ENCODE measurements at regions not wholly inside any gene's neighbourhood (a gene's known extent, or its start where the extent isn't known, plus 50 kb on each side); places are given as distances from the start of the nearest gene placed in this dataset.

DNA sequence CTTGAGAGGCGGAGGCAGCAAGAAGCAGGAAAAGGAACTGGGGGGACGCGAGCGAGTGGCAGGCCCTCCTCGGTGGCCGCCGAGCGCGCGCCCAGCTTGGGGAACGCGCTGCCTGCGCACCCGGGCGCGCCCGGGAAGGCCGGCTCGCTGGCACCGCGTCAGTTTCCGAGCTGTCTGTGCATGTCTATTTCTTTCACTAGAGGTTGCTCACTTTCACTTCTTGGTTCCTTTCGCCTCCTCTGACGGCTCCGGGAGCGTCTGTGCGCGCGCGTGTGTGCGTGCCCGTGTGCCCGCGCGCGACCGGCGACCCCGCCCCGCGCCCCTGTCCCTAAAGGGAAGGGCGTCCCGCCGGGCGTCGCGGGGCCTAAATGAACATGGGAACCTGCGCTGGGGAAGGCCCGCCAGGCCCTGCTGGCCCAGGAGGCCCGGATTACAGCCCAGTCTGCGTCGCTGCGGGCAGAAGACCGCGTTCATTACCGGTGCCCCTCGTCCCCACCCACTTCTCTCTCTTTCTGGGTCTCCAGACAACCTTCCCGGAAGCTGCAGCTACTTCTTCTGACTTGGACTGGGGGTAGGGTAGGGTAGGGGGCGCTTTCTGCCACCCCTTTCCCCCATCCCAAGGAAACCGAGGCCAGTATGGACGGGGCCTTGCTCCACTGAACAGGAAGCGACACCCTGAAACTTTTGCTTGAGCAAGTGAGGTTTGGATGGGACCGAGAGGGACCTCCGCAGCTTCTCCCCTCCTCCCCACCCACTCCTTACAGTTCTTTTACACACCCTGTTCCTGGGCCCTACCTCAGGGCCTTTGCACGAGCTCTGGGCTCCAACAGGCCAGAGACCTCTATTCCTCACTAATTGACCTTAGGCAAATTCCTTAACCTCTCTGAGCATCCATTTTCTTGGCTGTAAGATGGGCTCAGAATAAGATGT, 205.8 kb upstream of the IER5L start:
- DNase-seq (ENCODE audit: low read depth) = peak; percentile 50

DNA sequence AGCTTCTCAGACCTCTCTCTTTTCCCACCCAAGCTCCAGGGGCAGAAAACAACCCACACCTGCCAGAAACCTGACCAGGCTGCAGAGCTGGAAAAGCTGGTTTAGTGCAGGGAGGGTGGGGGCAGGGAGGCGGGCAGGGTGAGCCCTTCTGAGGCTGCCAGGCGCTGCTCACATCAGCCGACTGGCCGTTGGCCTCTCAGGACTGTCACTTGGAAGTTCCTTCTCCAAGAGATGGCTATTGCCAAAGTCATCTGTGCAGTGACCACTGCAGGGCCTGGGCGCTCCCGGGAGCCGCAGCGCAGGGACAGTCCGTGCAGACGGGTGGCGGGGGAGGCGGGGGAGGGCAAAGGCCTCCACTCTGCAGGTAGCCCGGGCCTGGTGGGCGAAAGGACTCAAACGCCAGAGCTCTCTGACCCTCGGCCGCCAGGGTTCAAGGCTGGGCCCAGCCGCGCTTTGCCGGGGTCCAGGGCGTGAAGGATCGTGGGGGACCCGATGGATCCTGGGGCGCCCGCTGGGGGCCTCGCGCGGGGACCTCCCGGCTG, 205.0 kb upstream of the IER5L start:
- no peak for DNase-seq (ENCODE audit: low read depth)

DNA sequence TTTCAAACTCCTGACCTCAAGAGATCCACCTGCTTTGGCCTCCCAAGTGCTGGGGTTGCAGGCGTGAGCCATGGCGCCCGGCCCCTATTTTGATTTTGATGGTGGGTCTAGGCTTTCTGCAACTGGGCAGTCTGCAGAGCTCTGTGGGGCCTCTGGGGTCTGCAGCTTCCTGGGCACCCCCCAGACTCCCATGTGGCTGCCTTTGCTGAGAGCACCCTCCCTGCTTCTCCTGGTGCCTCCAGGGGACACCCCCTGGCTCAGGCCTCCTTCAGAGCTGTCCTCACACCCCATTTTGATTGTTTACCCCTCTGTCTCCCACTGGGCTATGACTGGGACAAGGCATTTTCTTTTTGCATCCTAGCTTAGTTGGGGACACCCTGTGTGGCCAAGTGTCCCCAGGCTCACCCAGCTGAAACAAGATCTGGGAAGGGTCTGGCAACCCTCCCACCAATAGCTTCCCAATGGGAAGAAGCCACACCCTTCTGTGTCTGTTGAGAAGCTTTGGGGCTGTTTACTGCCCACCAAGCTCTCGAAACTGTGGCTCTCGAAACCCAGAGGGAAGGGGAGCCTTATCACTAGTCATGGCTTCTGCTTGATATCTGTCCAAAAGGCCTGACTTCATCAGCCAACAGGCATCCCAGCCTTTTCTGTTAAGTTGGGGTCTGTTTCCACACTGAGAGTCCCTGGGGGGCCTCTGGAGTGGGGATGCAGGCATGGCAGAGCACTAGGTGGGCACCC, 204.4 kb upstream of the IER5L start:
- DNase-seq (ENCODE audit: low read depth) = no peak

DNA sequence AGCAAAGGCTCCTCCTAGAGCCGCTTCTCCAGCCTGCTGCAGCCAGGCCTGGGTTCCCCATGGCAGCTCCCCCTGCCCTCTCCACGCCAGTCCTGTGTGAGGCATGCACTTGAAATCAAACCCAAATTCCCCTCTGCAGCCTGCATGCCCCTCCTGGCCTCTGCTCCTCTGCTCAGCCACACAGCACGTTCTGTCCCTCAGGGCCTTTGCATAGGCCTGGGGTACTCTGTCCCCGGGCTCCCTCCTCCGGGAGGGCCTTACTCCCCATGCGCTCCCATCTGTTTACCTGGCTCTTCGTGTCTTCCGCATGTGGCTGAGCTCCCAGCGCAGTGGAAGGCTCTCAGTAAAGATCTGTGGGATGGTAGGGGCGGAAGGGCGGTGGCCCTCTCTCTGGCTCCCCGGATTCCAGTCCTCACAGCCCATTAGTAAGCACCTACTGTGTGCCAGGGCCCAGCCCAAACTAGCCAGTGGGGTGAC, 203.5 kb upstream of the IER5L start:
- DNase-seq (ENCODE audit: low read depth) = no peak

DNA sequence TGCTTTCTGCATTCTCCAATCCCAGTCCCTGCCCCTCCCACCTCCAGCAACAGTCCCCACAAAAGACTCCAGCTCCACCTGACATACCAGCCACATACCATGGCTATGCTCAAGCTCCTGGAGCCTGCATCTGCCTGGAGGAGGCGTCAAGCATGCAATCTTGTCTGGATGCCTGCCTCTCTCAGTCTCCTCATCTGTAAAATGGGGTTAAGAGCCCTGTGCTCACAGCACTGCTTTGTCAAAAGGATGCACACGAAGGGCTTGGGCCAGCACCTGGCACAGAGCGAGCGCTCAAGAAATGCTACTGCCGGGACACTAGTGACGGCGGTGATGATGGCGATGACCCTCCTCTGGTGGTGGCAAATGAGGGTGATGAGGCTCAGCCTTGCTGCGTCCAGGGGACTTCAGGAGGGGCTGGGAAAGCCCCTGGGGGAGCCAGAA, 202.9 kb upstream of the IER5L start:
- no peak for DNase-seq (ENCODE audit: low read depth)

DNA sequence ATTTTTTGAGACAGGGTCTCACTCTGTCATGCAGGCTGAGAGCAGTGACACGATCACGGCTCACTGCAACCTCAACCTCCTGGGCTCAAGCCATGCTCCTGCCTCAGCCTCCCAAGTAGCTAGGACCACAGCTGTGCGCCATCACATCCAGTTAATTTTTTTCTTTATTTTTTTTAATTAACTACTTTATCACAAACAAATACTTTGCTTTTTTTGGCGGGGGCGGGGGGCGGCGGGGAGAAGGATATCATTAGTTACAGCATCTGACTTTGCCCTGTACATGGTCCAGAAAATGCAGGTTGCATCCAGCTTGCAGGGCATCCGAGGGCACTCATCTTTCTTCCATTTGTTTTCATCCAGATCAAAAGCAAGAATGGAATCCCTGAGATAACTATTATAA, 201.8 kb upstream of the IER5L start:
- no peak for DNase-seq (ENCODE audit: low read depth)

DNA sequence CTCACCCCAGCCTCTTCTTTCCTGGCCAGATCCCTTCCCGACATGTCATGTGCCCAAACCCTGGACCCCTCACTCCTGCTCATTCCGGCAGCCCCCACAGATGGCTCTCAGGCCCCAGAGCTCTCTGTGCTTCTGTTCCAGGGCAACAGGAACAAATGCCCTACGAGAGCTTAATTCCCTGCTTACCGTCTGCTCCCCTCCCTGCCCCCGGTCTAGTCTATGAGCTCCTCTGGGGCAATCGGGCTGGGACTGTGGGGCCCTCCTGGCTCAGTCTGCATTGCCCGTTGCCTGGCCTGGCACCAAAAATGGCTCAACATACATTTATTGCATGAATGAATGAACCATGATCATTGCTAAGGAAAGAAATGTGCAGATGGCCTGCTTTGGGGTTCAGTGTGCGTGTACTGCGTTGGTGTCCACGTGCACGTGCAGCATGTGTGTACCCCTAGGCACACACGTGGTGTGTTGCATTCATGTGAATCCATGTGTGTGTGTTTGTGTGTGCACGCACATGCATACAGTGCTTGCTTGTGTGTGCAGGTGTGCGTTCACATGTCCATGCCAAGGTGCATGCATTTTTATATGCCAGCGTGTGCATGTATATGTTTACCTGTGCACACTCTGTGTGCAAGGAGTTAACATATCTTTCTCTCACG, 201.2 kb upstream of the IER5L start:
- no peak for DNase-seq (ENCODE audit: low read depth)

DNA sequence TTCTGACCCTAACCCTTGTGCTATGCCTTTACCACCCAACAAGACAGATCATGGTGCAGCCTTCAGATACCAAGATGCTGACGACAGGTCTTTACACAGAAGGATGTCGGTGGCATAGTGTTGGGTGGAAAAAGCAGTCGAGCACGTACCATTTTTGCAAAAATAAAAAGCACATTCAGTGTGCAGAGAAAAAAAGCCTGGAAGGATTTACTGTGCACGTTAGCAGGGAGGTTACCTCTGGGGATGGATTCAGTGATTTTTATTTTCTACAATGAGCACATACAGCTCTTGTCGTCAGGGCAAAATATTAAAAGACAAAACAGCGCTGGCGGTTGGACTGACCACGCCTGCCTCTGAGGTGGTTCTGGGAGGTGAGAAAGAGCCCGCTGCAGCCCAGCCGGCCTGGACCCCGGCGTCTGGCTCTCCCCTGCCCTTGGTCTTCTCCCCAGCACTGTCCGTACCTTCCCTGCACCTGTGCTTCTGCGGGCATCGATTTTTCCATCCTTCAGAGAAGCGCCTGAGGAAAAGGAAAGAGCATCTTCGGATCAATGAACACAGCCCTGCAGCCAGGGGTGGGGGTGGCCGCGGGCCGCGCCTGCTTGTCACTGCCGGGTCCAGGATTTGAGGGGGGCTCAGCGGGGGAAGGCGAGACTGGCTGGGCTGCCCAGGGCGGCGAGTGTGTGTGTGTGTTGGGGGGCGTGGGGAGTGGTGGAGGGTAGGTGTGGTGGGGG, 200.0 kb upstream of the IER5L start:
- no peak for DNase-seq (ENCODE audit: low read depth)

DNA sequence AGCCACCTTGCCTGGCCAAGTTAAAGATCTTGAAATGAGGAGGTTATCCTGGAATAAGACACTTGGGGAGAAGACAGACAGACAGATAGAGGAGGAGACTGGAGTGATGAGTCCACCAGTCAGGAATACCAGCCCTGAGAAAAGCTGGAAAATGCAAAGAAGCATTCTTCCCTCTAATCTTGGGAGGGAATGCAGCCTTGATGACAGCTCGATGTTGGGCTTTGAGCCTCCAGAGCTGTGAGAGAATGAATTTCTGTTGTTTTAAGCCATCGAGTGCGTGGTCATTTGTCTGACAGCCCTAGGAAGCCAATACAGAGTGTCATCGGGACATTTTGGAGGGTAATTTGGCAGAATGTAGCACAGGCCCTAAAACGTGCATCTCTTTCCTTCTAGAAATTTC, 199.1 kb upstream of the IER5L start:
- DNase-seq (ENCODE audit: low read depth) = no peak

DNA sequence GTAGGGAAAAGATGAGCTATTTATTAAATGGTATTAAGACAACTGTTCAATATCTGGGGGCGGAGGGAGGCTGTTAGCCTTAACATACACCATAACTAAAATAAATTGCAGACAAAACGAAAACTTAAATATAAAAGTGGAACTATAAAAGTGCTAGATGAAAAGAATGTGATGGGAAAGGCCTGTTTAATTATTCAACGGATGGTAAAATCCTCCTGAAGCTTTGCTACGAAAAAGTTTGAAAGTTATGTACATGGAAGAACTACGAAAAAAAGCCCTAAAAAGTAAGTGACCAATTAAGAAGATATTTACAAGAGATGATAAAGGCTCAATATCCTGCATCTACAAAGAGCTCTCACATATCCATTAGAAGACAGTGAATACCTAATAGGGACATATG, 197.8 kb upstream of the IER5L start:
- no peak for DNase-seq (ENCODE audit: low read depth)

DNA sequence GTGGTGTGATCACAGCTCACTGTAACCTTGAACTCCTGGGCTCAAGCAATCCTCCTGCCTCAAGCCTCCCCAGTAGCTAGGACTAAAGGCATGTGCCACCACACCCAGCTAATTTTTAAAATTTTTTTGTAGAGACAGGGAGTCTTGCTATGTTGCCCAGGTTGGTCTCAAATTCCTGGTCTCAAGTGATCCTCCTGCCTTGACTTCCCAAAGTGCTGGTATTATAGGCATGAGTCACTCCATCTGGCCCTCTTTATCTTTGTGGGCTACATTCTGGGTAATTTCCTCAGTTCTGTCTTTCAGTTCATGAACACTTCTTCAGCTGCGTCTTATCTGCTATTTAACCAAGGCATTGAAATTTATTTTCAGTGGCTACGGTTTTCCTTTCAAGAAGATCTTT, 196.6 kb upstream of the IER5L start:
- DNase-seq (ENCODE audit: low read depth) = no peak

DNA sequence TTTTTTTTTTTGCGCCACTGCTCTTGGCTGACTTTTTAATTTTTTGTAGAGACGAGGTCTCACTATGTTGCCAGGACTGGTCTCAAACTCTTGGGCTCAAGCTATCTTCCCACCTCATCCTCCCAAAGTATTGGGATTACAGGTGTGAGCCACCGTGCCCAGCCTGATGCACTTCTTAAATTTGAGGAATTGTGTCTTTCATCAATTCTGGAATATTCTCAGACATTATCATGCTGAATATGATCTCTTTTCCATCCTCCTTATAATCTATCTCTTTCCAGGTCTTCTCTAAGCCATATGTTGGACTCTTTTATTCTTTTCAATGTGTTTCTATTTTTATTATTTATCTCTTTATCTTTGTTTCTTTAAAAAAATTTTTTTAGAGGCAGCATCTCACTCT, 196.2 kb upstream of the IER5L start:
- DNase-seq (ENCODE audit: low read depth) = no peak

DNA sequence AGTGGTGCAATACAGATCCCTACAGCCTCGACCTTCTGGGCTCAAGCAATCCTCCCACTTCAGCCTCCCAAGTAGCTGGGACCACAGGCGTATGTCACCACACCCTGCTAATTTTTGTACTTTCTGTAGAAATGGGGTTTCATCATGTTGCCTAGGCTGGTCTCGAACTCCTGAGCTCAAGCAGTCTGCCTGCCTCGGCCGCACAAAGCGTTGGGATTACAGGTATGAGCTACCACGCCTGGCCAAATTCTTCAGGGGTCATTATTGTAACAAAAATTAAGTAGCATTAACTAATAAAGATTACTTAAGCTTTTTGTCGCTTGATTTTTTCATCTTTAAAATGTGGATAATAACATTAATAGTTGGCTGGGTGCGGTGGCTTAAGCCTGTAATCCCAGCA, 195.3 kb upstream of the IER5L start:
- DNase-seq (ENCODE audit: low read depth) = no peak

DNA sequence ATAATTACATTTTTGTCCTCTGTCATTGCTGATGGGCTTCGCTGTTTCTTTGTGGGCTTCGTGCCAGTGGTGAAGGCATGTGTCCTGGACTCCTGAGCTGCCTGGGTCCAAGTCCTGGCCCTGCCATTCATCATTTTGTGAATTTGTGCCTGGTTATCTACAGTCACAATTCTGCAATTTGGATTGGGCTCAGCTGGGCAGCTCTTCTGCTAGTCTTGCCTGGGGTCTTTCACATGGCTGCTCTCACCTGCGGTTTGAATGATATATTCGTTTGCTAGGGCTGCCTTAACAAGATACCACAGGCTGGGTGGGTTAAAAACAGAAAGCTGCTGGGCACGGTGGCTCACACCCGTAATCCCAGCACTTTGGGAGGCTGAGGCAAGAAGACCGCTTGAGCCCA, 192.7 kb upstream of the IER5L start:
- no peak for DNase-seq (ENCODE audit: low read depth)

DNA sequence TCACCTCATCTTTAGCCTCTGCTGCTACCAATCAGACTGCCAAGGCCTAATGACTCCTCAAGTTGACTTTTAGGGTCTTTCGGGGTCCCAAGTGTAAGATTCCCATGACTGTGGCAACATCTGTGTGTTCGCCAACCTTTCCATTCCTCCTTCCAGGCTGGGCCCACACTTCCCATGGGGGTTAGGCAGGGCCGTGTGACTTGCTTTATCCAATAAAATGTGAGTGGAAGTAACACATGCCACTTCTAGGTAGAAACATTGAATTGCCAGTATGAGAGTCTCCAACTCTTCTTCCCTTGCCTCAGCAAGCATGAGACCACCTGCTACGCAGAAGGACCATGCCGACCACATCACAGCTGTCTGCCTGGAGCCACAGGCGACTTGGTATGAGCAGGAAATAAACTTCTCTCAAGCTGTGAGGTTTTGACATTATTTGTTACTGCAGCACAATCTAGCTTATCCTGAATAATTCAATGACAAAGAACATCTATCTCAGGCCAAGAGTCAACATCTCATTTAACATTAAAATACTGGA, 190.4 kb upstream of the IER5L start:
- no peak for DNase-seq (ENCODE audit: low read depth)

DNA sequence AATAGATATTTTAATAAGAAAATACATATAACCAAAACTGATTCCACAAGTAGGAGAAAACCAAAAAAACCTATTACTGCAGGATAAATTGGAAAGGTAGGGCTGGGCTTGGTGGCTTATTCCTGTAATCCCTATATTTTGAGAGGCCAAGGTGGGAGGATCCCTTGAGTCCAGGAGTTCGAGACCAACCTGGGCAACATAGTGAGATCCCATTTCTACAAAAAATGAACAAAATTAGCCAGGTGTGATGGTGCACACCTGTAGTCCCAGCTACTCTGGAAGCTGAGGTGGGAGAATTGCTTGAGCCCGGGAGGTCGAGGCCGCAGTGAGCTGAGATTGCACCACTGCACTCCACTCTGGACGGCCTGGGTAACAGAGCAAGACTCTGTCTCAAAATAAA, 189.2 kb upstream of the IER5L start:
- no peak for DNase-seq (ENCODE audit: low read depth)

DNA sequence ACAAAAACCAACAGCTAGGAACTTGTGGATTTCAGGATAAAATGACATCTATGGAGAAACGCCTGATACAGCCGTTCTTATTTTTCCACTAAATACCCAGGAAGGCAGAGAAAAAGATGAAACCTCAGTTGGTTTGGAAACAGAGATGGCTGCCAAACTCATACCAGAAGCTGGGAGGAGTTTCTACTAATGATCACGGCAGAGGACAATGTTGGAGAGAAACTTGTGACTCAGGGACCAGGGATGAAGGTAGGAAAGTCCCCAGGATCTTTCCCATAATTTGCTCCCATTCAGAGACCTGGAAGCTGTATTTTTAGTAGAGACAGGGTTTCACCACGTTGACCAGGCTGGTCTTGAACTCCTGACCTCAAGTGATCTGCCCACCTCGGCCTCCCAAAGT, 187.1 kb upstream of the IER5L start:
- DNase-seq (ENCODE audit: low read depth) = no peak

DNA sequence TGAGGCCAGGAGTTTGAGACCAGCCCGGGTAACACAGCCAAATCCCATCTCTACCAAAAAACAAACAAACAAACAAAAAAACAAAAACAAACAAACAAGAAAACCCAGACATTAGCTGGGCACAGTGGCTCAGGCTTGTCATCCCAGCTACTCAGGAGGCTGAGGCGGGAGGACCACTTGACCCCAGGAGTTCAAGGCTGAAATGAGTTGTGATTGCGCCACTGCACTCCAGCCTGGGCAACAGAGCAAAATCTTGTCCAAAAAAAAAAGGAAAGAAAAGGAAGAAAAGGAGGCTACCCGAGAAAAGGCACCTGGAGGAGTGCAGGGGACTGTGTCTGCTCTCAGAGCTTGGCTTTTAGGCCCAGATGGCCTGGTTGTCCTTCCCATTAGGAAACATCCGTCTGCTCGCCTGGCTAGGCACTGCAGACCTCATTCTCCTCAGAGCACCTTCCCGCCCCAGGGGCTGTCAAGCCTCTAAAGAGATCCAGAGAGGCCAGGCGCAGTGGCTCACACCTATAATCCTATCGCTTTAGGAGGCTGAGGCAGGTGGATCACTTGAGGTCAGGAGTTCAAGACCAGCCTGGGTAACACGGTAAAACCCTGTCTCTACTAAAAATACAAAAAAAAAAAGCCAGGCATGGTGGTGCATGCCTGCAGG, 185.3 kb upstream of the IER5L start:
- DNase-seq (ENCODE audit: low read depth) = no peak

DNA sequence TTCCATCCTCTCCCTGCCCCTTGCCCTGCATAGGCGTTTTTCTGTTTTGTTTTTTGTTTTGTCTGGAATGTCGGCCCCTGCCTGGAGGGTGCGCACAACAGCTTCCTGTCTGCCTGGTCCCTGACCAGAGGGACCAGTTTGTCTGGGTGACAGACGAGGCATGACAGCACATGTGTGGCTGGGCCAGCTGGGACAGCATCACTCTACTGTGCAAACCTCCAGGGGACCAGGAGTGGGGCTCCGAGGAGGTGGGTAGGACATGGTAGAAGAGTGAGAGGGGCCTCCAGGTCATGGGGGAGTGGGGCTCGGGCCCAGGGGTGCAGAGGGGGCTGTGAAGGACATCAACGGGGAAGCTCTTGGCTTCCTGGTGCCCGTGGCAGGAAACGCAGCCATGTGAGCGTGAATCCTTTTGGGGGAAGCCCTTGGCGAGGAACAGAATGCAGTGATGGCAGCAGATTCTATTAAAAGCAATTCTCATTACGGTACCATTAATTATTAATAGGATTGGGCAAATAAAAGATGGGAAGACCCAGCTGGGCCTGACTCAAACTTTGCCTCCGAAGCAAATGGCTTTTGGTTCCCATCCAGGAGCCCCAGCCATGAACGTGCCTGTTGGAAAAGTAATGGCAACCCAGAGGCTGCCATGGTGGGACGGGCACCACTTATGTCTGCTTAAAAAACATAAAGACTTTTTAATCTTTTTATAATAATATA, 184.4 kb upstream of the IER5L start:
- DNase-seq (ENCODE audit: low read depth) = no peak

DNA sequence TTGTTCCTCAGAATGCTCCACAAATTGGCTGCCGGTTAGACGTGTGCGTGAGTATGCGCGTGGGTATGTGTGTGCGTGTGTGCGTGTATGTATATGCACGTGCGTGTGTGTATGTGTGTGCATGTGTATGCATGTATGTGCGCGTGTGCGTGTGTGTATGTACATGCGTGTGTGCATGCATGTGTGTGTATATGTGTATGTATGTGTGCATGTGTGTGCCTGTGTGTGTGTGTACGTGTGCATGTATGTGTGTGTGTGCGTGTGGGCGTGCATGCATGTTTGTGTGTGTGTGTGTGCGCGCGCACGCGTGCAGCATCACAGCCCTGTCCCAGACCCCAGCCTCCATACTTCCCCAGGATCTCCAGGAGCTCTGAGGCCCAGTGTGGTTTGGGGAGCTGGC, 183.1 kb upstream of the IER5L start:
- DNase-seq (ENCODE audit: low read depth) = no peak
